HG03159 (cell line): ENCODE measurements at regions not wholly inside any gene's neighbourhood (a gene's known extent, or its start where the extent isn't known, plus 50 kb on each side); places are given as distances from the start of the nearest gene placed in this dataset.
"Not testable (repeated sequence)": the region's sequence is repeated elsewhere in the genome, so short reads cannot be mapped to it uniquely, and the experiment has no call there.

Experiments used
- ATAC-seq: cut with Tn5 transposase; IDR thresholded peaks from one replicate; pipeline ENCODE4 v1.9.1; 2021; ENCODE audit warnings: mild to moderate bottlenecking, moderate library complexity; ENCODE audit not compliant: unreplicated experiment

DNA sequence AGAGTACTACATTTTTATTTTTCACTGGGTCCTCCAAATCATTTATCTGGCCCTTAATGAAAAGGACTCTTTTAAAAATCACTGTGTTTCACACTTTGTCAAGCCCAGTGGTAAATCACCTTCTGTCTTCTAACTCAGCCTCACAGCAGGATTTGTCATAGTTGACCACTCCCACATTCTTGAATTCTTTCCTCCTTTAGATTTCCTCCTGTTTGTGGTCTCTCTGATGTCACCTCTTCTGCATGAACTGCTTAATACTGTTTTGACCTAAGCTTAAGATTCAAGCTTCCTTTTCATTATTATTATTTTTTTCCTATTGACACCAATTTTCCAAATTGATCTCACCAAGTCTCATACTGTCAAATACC is 899.8 kb upstream of the MIR17HG start:
- ATAC-seq = no peak

GRCh38 chr13:90448466-90449037 is 898.9 kb upstream of the MIR17HG start:
- ATAC-seq = no peak

GRCh38 chr13:90453342-90453741 is 894.1 kb upstream of the MIR17HG start:
- ATAC-seq = no peak

GRCh38 chr13:90454002-90454636 is 893.4 kb upstream of the MIR17HG start:
- ATAC-seq = no peak

DNA sequence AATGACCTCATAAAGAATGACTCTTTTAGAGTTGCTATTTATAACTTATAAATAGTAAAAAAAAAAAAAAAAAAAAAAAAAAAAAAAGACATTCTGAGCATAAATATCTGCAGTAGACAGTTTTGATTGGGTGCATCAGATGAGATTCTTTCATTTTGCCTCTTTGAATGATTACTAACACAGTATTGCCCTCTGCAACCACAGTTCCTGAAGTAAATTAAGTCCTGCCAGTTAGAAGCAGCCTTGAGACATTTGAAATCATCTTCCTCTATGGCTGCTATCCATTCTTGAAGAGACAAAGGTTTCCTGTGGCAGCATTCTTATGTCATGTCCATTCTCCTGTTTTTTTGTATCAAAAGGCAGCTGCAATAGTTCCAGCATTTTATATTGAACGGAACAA is 892.4 kb upstream of the MIR17HG start:
- no peak for ATAC-seq

DNA sequence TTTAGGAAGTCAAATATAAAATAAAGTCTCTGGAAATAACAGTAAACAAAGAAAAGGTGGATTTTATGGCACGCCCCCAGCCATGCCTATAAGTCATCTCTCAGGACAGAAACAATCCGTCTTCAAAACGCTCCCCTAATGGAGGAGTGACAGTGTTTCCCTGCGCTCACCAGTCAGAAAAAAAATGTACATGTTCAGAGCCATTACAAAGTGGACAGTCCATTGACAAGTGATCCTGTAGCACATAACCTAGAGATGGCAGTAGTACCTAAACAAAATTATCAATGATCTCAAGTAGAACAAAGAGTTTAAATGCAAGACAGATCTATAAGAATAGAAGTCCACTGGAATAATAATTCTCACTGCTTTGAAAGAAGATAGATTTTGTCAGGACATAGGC is 891.7 kb upstream of the MIR17HG start:
- ATAC-seq = no peak

DNA sequence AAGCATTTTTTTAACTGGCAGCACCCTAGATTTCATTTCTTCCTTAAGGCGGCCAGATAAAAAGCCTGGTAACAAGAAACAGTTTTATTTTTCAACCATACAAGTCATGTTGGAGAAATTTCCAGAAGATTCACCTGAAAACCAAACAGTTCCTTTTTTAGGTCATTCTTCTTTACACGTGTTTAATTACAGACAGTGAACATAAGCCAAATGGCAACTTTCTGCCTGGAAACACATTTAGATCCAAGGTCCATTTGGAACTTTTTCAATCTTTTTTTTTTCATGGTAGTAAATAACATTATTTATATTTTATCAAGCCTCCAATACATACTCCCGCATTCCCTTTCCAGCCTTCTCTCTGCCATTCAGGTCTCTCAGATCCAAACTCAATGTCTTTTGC is 886.1 kb upstream of the MIR17HG start:
- no peak for ATAC-seq

DNA sequence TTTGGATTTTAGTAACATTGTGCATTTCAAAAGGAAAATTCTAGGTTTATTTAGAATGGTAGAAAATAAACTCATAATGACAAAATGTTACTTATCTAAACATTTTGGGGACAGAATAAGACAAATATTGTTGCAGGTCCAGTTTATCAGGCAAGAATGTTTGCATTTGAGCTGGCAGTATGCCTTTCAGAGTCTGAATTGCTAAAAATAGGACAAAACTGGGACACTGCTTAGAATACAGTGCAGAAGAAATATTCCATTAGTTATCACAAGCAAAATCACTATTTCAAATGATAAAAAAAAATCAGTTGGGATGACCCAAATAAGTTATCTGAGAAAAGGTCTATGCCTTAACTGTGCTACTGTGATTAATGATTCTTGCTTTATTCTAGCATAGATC is 870.3 kb upstream of the MIR17HG start:
- no peak for ATAC-seq

DNA sequence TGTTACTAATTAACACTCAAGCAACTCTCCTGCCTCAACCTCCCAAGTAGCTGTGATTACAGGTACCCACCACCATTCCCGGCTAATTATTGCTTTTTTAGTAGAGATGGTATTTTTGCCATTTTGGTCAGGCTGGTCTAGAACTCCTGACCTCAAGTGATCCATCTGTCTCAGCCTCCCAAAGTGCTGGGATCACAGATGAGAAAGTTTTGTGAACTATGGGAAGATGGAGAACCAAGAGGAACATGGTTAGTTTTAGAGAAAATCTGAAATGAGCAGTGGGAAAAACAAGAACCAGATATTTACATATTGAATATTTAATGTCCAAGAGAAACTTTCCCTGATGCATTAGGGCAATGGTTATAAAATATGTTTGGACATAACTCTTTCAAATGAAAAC is 863.6 kb upstream of the MIR17HG start:
- ATAC-seq = no peak

GRCh38 chr13:90485436-90485835 is 862.1 kb upstream of the MIR17HG start:
- no peak for ATAC-seq

GRCh38 chr13:90492872-90493271 is 854.6 kb upstream of the MIR17HG start:
- ATAC-seq = no peak

DNA sequence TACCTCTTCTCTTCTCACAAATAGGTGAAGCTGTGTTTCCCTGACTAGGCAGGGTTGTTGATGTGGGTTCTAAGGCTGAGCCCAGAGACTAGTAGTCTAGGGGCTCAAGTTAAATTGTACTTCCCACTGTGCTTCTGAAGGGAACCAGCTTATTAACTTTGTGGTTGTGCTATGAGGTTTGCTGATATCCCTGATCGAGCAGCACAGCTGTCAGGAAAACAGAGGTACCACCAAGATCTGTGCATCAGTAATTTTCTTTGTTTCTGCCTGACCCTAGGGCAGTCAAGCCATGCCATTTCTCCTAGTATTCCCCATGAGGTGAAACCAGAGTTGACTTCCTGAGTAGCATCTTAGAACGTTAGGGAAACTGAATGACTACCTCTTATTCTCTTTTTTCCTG is 853.8 kb upstream of the MIR17HG start:
- no peak for ATAC-seq

DNA sequence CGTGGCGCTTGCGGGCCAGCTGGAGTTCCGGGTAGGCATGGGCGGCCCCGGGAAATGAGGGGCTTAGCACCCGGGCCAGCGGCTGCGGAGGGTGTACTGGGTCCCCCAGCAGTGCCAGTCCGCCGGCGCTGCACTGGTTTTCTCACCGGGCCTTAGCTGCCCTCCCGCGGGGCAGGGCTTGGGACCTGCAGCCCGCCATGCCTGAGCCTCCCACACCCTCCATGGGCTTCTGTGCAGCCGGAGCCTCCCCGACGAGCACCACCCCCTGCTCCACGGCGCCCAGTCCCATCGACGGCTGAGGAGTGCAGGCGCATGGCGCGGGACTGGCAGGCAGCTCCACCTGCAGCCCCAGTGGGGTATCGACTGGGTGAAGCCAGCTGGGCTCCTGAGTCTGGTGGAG is 852.6 kb upstream of the MIR17HG start:
- ATAC-seq = not testable (repeated sequence)

DNA sequence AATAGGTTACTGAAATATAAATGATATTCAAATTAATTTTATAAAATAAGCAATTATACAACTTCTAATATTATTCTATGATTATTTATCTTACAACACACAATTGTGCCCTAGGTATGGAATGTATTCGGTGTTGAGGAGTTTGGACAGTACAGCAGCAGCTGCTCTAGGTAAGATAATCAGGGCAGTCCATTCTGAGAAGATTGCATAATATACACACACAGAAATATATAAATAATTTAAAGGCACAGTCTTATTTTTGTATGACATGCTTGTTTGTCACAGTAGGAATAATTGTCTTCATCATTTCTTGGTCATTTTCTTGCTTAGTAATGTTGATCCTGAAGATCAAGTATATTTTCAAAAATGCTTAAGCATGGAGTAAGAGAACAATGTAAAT is 849.4 kb upstream of the MIR17HG start:
- no peak for ATAC-seq

GRCh38 chr13:90498816-90499215 is 848.7 kb upstream of the MIR17HG start:
- no peak for ATAC-seq

DNA sequence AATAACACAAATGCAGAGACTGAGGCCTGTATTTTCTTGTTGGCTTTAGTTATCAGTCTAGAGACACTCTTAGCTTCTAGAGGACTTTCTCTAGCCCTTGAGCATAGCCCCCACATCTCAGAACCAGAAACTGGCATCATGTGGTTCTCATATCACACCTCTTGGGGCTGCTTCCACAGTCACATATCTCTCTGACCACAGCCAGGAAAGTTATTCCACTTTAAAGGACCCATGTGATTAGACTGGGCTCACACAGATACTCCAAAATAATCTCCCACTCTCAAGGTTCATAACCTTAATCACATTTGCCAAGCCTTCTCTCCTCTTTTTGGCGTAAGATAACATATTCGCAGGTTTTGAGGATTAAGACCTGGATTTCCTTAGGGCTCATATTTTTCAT is 846.9 kb upstream of the MIR17HG start:
- no peak for ATAC-seq

- ATAC-seq = no peak
These were observed 845.3 kb upstream of the MIR17HG start for GRCh38 chr13:90502153-90502552.

- no peak for ATAC-seq
These were observed 844.7 kb upstream of the MIR17HG start for GRCh38 chr13:90502762-90503161.

- ATAC-seq = no peak
These were observed 837.2 kb upstream of the MIR17HG start for GRCh38 chr13:90510319-90510718.

DNA sequence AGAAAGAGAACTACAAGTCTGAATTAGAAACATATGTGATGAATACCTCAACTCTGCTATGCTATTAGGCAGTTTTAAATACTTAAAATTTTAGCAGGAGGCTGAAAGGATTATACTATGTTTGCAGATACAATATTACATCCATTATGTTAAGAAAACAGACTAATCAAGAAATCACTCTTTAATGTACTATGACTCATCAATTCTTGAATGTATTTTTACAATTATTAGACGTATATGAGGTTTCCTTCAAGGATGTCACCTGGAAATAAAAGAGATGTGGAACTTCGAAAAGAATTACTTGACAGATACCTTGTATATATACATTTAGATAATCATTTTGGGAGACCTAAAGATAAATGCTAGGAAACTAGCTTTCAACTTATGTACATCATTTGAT is 835.6 kb upstream of the MIR17HG start:
- no peak for ATAC-seq

DNA sequence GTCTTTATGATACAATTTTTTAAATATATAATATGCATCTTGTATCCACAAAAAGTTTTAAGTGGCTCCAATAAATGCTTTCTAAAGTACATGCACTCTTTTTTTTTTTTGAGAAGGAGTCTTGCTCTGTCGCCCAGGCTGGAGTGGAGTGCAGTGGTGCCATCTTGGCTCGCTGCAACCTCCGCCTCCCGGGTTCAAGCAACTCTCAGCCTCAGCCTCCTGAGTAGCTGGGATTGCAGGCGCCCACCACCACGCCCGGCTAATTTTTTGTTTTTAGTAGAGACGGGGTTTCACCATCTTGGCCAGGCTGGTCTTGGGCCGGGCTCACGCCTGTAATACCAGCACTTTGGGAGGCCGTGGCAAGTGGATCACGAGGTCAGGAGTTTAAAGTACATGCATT is 832.8 kb upstream of the MIR17HG start:
- ATAC-seq = not testable (repeated sequence)

DNA sequence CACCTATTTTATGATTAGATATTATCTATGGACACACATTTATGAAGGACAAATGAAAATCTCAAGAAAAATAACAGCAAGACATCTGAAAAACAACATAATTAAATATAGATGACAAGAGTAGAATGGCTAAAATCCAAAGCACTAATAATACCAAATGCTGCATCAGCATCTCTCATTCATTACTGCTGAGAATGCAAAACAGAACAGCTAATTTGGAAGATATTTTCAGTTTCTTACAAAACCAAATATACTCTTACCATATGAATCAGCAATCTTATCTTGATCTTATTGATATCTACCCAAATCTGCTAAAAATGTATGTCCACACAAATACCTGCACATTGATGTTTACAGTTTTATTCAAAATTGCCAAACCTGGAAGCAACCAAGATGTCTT is 829.1 kb upstream of the MIR17HG start:
- no peak for ATAC-seq

DNA sequence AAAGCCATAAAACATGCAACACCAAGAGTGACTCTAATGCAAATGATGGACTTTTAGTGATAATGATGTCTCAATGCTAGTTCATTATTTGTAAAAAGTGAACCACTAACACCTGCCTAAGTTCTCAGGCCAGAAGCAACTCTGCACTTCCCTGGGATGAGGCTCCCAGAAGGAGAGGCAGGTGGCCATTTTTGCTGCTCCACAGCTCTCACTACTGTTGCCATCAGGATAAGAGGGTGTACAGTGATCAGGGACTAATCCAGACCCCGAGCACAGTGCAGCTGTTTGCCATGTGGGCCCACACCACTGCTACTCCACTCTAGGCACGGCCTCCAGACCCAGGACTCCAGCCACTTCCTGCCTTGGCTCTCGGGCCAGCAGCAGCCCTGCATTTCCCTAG is 828.3 kb upstream of the MIR17HG start:
- ATAC-seq = no peak
